H9 (cell line): ENCODE measurements at regions not wholly inside any gene's neighbourhood (a gene's known extent, or its start where the extent isn't known, plus 50 kb on each side); places are given as distances from the start of the nearest gene placed in this dataset.

ENCODE experiments used
- DNase-seq: peaks from one replicate; pipeline ENCODE4 v3.0.0-alpha.2; 2017
- H2AFZ ChIP-seq: one replicate; pipeline ENCODE4 v1.6.1; 2013; ENCODE audit warnings: mild to moderate bottlenecking, low read length, control low read depth, moderate library complexity
- H2AK5ac ChIP-seq: 2 replicates; pipeline ENCODE4 v1.6.1; 2013; ENCODE audit warnings: low read length, control low read depth, mixed read lengths; ENCODE audit not compliant: insufficient read length
- H2BK120ac ChIP-seq: one replicate; pipeline ENCODE4 v1.6.1; 2013; ENCODE audit warnings: low read depth, mild to moderate bottlenecking, low read length, control low read depth, inconsistent platforms; ENCODE audit not compliant: poor library complexity, severe bottlenecking
- H2BK12ac ChIP-seq: 2 replicates; pipeline ENCODE4 v1.6.1; 2013; ENCODE audit warnings: low read length, control low read depth, mixed read lengths, low read depth; ENCODE audit not compliant: insufficient read length
- H2BK15ac ChIP-seq: 2 replicates; pipeline ENCODE4 v1.6.1; 2013; ENCODE audit warnings: low read depth, low read length, control low read depth
- H2BK20ac ChIP-seq: one replicate; pipeline ENCODE4 v1.6.1; 2013; ENCODE audit warnings: low read depth, mild to moderate bottlenecking, low read length, control low read depth, inconsistent platforms; ENCODE audit not compliant: poor library complexity, severe bottlenecking
- H2BK5ac ChIP-seq: 2 replicates; pipeline ENCODE4 v1.6.1; 2013; ENCODE audit warnings: low read length, control low read depth, mixed read lengths; ENCODE audit not compliant: insufficient read length
- H3K14ac ChIP-seq: 2 replicates; pipeline ENCODE4 v1.6.1; 2013; ENCODE audit warnings: low read length, control low read depth; ENCODE audit not compliant: insufficient read depth
- H3K18ac ChIP-seq: 2 replicates; pipeline ENCODE4 v1.6.1; 2013; ENCODE audit warnings: low read depth, mild to moderate bottlenecking, mixed read lengths, low read length, control low read depth; ENCODE audit not compliant: insufficient read length
- H3K23ac ChIP-seq: 2 replicates; pipeline ENCODE4 v1.6.1; 2013; ENCODE audit warnings: low read length, control low read depth, mixed read lengths, low read depth; ENCODE audit not compliant: insufficient read length
- H3K23me2 ChIP-seq: 2 replicates; pipeline ENCODE4 v1.6.1; 2013; ENCODE audit warnings: low read depth, mild to moderate bottlenecking, mixed read lengths, low read length, control low read depth; ENCODE audit not compliant: insufficient read length, poor library complexity, severe bottlenecking
- H3K27ac ChIP-seq: 2 replicates; pipeline ENCODE4 v1.5.1; 2013; ENCODE audit warnings: low read length, control low read depth, mixed read lengths, low read depth; ENCODE audit not compliant: insufficient read length
- H3K27me3 ChIP-seq: 2 replicates; pipeline ENCODE4 v1.6.1; 2013; ENCODE audit warnings: low read length, control low read depth, inconsistent platforms; ENCODE audit not compliant: insufficient read depth
- H3K4ac ChIP-seq: 2 replicates; pipeline ENCODE4 v1.6.1; 2013; ENCODE audit warnings: low read depth, mild to moderate bottlenecking, control low read depth, inconsistent platforms, low read length, moderate library complexity
- H3K4me1 ChIP-seq: 2 replicates; pipeline ENCODE4 v1.6.1; 2013; ENCODE audit warnings: low read length, control low read depth, inconsistent platforms; ENCODE audit not compliant: insufficient read depth
- H3K4me2 ChIP-seq: 2 replicates; pipeline ENCODE4 v1.6.1; 2013; ENCODE audit warnings: low read length, control low read depth, mixed read lengths; ENCODE audit not compliant: insufficient read length, insufficient read depth
- H3K56ac ChIP-seq: 2 replicates; pipeline ENCODE4 v1.6.1; 2013; ENCODE audit warnings: low read depth, mild to moderate bottlenecking, mixed read lengths, low read length, control low read depth; ENCODE audit not compliant: insufficient read length
- H3K79me1 ChIP-seq: 2 replicates; pipeline ENCODE4 v1.6.1; 2013; ENCODE audit warnings: low read depth, mild to moderate bottlenecking, moderate library complexity, low read length, control low read depth, inconsistent platforms; ENCODE audit not compliant: insufficient read depth, poor library complexity, severe bottlenecking
- H3K79me2 ChIP-seq: 2 replicates; pipeline ENCODE4 v1.6.1; 2013; ENCODE audit warnings: low read length, control low read depth, inconsistent platforms; ENCODE audit not compliant: insufficient read depth
- H3K9ac ChIP-seq: 2 replicates; pipeline ENCODE4 v1.6.1; 2013; ENCODE audit warnings: low read length, control low read depth, mixed read lengths; ENCODE audit not compliant: insufficient read length; ENCODE audit errors: extremely low read depth
- H3K9me3 ChIP-seq: one replicate; pipeline ENCODE4 v1.6.1; 2013; ENCODE audit warnings: low read depth, low read length, inconsistent platforms; ENCODE audit not compliant: control insufficient read depth
- H3T11ph ChIP-seq: one replicate; pipeline ENCODE4 v1.6.1; 2013; ENCODE audit warnings: mild to moderate bottlenecking, low read length, control low read depth, inconsistent platforms
- H4K20me1 ChIP-seq: one replicate; pipeline ENCODE4 v1.6.1; 2013; ENCODE audit not compliant: control insufficient read depth, insufficient read length, insufficient read depth
- H4K5ac ChIP-seq: 2 replicates; pipeline ENCODE4 v1.6.1; 2013; ENCODE audit warnings: low read depth, mild to moderate bottlenecking, mixed read lengths, low read length, control low read depth; ENCODE audit not compliant: insufficient read length
- H4K8ac ChIP-seq: replicated peaks from 2 replicates; pipeline ENCODE4 v1.6.1; 2013; ENCODE audit warnings: low read length, control low read depth, mixed read lengths, low read depth; ENCODE audit not compliant: insufficient read length
- H4K91ac ChIP-seq: 2 replicates; pipeline ENCODE4 v1.6.1; 2013; ENCODE audit warnings: low read depth, mild to moderate bottlenecking, moderate library complexity, mixed read lengths, low read length, control low read depth; ENCODE audit not compliant: insufficient read length
- H3K27ac Mint-ChIP-seq, 3 experiments: 2 replicates in 2 of 3; 3 replicates in 1 of 3; pipeline ENCODE4 v1.8.0; 2020 to 2021; ENCODE audit warnings: mixed read lengths in 3 of 3, mild to moderate bottlenecking in 1 of 3, moderate library complexity in 1 of 3
- H3K27me3 Mint-ChIP-seq: 2 replicates; pipeline ENCODE4 v1.8.0; 2021; ENCODE audit warnings: low read depth, mild to moderate bottlenecking, moderate library complexity, mixed read lengths
- H3K36me3 Mint-ChIP-seq, 3 experiments: 2 replicates in 2 of 3; 3 replicates in 1 of 3; pipeline ENCODE4 v1.8.0; 2020 to 2021; ENCODE audit warnings: low read depth in 3 of 3, mixed read lengths in 3 of 3; ENCODE audit not compliant: insufficient read depth in 1 of 3
- H3K4me1 Mint-ChIP-seq, 2 experiments: 2 replicates each; pipeline ENCODE4 v1.8.0; 2020; ENCODE audit warnings: mixed read lengths in 2 of 2
- H3K4me3 Mint-ChIP-seq, 2 experiments: 2 replicates in 1 of 2; 3 replicates in 1 of 2; pipeline ENCODE4 v1.8.0; 2020 to 2021; ENCODE audit warnings: mild to moderate bottlenecking in 2 of 2, mixed read lengths in 2 of 2, moderate library complexity in 1 of 2
- H3K9me3 Mint-ChIP-seq, 2 experiments: 2 replicates in 1 of 2; 3 replicates in 1 of 2; pipeline ENCODE4 v1.8.0; 2020; ENCODE audit warnings: mild to moderate bottlenecking in 2 of 2, mixed read lengths in 2 of 2, moderate library complexity in 1 of 2
- WGBS: extraction: QIAGEN DNeasy Blood & Tissue Kit; methylation state at CpG from one replicate; pipeline ENCODE4 v1.1.7; 2013; ENCODE audit warnings: missing lambda C conversion rate, low lambda C conversion rate, mixed read lengths; ENCODE audit not compliant: insufficient read length; ENCODE audit errors: extremely low coverage; 5-methylcytosine and 5-hydroxymethylcytosine counted together
- TF ChIP-seq, protein P1 (sequence below): fragments of 200-600 bp; sonication (generic); conservative IDR thresholded peaks from 3 replicates; pipeline ENCODE4 v1.8.0; 2021; ENCODE audit warnings: antibody characterized with exemption, mild to moderate bottlenecking

DNA sequence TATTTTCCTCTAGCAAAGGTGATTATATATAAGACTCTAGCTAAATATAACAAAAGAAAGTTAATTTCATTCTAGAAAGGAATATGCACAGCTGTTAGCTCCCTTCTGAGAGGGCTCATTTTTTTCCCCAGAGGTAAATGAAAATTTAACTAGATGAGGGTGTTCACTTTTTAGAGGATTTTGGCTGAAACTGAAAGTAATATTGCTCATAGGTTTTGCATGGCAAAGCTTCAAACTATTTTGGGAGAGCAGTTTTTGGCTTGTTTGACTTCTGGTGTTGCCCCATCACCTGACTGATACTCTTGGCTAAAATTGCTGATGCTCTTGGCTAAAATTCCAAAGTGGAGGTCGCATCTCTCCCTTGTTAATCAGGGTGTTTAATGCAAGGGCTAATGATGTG is 311.9 kb downstream of the EDEM1 start:
- no peaks in the 10 kb centered on the region for H3K4me1 ChIP-seq
- Mint-ChIP-seq H3K9me3 (no peaks in the 10 kb centered on the region; a peak in 1 of 5 replicates), H3K36me3 (no peaks in the 10 kb centered on the region), H3K4me3 (no peak overlapping the region), H3K4me1 (peaks cover 0 to 3% of the 10 kb centered on the region in 2 experiments; a peak in 1 of 4 replicates), H3K27ac (no peak overlapping the region), H3K27me3 (no peaks in the 10 kb centered on the region; the same call in 1 of the 2 replicates)
- H2BK5ac ChIP-seq: no peak overlapping the region
- H4K8ac ChIP-seq: no peak overlapping the region
- no peak overlapping the region for H4K5ac ChIP-seq
- H3K4me2 ChIP-seq: no peak overlapping the region
- no CpG with 5 or more reads among the region's 1 CpG for WGBS
- H2BK120ac ChIP-seq: no peak overlapping the region
- no peak for DNase-seq
- no peak overlapping the region for H3K18ac ChIP-seq
- H3T11ph ChIP-seq: no peak overlapping the region
- no peaks in the 10 kb centered on the region for H3K27me3 ChIP-seq
- no peak overlapping the region for H4K91ac ChIP-seq
- H2BK12ac ChIP-seq: no peak overlapping the region
- no peaks in the 10 kb centered on the region for H3K79me2 ChIP-seq
- H3K23ac ChIP-seq: no peak overlapping the region
- H3K9me3 ChIP-seq: no peaks in the 10 kb centered on the region
- no peak overlapping the region for H3K56ac ChIP-seq
- TF ChIP-seq, protein P1, sequence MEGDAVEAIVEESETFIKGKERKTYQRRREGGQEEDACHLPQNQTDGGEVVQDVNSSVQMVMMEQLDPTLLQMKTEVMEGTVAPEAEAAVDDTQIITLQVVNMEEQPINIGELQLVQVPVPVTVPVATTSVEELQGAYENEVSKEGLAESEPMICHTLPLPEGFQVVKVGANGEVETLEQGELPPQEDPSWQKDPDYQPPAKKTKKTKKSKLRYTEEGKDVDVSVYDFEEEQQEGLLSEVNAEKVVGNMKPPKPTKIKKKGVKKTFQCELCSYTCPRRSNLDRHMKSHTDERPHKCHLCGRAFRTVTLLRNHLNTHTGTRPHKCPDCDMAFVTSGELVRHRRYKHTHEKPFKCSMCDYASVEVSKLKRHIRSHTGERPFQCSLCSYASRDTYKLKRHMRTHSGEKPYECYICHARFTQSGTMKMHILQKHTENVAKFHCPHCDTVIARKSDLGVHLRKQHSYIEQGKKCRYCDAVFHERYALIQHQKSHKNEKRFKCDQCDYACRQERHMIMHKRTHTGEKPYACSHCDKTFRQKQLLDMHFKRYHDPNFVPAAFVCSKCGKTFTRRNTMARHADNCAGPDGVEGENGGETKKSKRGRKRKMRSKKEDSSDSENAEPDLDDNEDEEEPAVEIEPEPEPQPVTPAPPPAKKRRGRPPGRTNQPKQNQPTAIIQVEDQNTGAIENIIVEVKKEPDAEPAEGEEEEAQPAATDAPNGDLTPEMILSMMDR: no peak
- H2AFZ ChIP-seq: no peak overlapping the region
- no peak overlapping the region for H3K9ac ChIP-seq
- H3K23me2 ChIP-seq: no peaks in the 10 kb centered on the region
- no peak overlapping the region for H3K4ac ChIP-seq
- H4K20me1 ChIP-seq: no peaks in the 10 kb centered on the region
- H2BK15ac ChIP-seq: no peak overlapping the region
- no peak overlapping the region for H3K27ac ChIP-seq
- H3K79me1 ChIP-seq: no peaks in the 10 kb centered on the region
- no peak overlapping the region for H2BK20ac ChIP-seq
- no peak overlapping the region for H3K14ac ChIP-seq
- no peak overlapping the region for H2AK5ac ChIP-seq
